Astrocyte of the cerebellum (primary cell): ENCODE measurements at regions not wholly inside any gene's neighbourhood (a gene's known extent, or its start where the extent isn't known, plus 50 kb on each side); places are given as distances from the start of the nearest gene placed in this dataset.

Experiments
- DNase-seq: peaks from one replicate; pipeline ENCODE4 v3.0.0-alpha.2; 2011; ENCODE audit warnings: low read depth
- H3K4me3 ChIP-seq: 2 replicates; pipeline ENCODE4 v1.5.1; 2011; ENCODE audit warnings: mild to moderate bottlenecking, low read depth, low read length, moderate library complexity
- CTCF ChIP-seq: IDR thresholded peaks from 2 replicates; pipeline ENCODE4 v1.5.1; 2012; ENCODE audit warnings: low read length, low read depth, moderate library complexity, mild to moderate bottlenecking; ENCODE audit errors: missing control alignments
- in situ Hi-C: cut with HindIII; loops from 2 replicates; pipeline ENCODE4 v1.10.0; 2017; ENCODE audit warnings: low sequenced_read_pairs

GRCh38 chr2:117693154-117693553 is 121.3 kb upstream of the DDX18 start:
- DNase-seq: no peak
- in situ Hi-C loops: no loop called here
- no peak overlapping the region for H3K4me3 ChIP-seq
- TF ChIP-seq CTCF: no peak

- H3K4me3 ChIP-seq: no peak overlapping the region
- in situ Hi-C loops: no loop called here
- no peak for TF ChIP-seq CTCF
- DNase-seq: no peak
Observed at GRCh38 chr2:117693651-117694050, 120.8 kb upstream of the DDX18 start.

- DNase-seq: no peak
- H3K4me3 ChIP-seq: no peak overlapping the region
- in situ Hi-C loops: no loop called here
- no peak for TF ChIP-seq CTCF
Observed at GRCh38 chr2:117698287-117698686, 116.2 kb upstream of the DDX18 start.

GRCh38 chr2:117698819-117699218 is 115.7 kb upstream of the DDX18 start:
- no peak for DNase-seq
- H3K4me3 ChIP-seq: no peak overlapping the region
- in situ Hi-C loops: no loop called here
- TF ChIP-seq CTCF: no peak

- no peak for DNase-seq
- in situ Hi-C loops: no loop called here
- no peak overlapping the region for H3K4me3 ChIP-seq
- no peak for TF ChIP-seq CTCF
Observed at GRCh38 chr2:117700471-117700870, 114.0 kb upstream of the DDX18 start.

GRCh38 chr2:117701365-117701764 is 113.1 kb upstream of the DDX18 start:
- no peak for DNase-seq
- TF ChIP-seq CTCF: no peak
- in situ Hi-C loops: no loop called here
- no peak overlapping the region for H3K4me3 ChIP-seq

GRCh38 chr2:117702098-117702497 is 112.4 kb upstream of the DDX18 start:
- H3K4me3 ChIP-seq: no peak overlapping the region
- no peak for DNase-seq
- in situ Hi-C loops: no loop called here
- no peak for TF ChIP-seq CTCF
